Osteocyte (in vitro differentiated cells): ENCODE measurements at regions not wholly inside any gene's neighbourhood (a gene's known extent, or its start where the extent isn't known, plus 50 kb on each side); places are given as distances from the start of the nearest gene placed in this dataset.

Experiments
- DNase-seq: peaks from one replicate; pipeline ENCODE4 v3.0.0; 2021; ENCODE audit warnings: mixed read lengths; ENCODE audit not compliant: unreplicated experiment; ENCODE audit errors: extremely low spot score
- H3K27ac Mint-ChIP-seq: one replicate; pipeline ENCODE4 v1.8.0; 2021; ENCODE audit warnings: mild to moderate bottlenecking, mixed read lengths; ENCODE audit not compliant: unreplicated experiment
- H3K27me3 Mint-ChIP-seq: one replicate; pipeline ENCODE4 v1.8.0; 2021; ENCODE audit warnings: mixed read lengths; ENCODE audit not compliant: unreplicated experiment
- H3K36me3 Mint-ChIP-seq: one replicate; pipeline ENCODE4 v1.8.0; 2021; ENCODE audit warnings: mixed read lengths; ENCODE audit not compliant: unreplicated experiment
- H3K4me1 Mint-ChIP-seq: one replicate; pipeline ENCODE4 v1.8.0; 2021; ENCODE audit warnings: mixed read lengths; ENCODE audit not compliant: unreplicated experiment
- H3K4me3 Mint-ChIP-seq: one replicate; pipeline ENCODE4 v1.8.0; 2021; ENCODE audit warnings: mild to moderate bottlenecking, moderate library complexity, mixed read lengths; ENCODE audit not compliant: unreplicated experiment
- H3K9me3 Mint-ChIP-seq: one replicate; pipeline ENCODE4 v1.8.0; 2021; ENCODE audit warnings: mixed read lengths; ENCODE audit not compliant: unreplicated experiment
- TF ChIP-seq, protein P1 (sequence below): fragments of 200-600 bp; sonication (generic); IDR thresholded peaks from 2 replicates; pipeline ENCODE4 v1.5.0; 2021; ENCODE audit warnings: antibody characterized with exemption, mild to moderate bottlenecking, moderate library complexity

DNA sequence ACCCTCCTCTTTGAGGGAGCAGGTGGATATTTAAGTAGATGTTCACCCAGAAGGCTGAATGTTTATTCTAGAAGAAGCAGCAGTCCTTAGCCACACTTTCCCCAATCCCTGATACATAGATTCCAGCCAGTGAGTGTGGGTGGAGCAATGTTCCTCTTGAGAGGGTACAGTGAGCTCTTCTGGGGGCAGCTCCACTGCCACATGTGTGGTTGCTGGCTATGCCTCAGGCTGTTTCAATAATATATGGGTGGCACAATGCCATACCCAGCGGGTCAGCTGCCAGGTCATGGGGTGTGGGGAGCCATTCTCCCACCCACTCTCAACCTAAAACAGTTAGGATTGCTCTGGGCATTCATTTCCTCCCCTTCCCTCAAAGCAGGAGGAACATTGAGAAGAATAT, 61.6 kb upstream of the DAB2 start:
- peaks cover 9% of the 10 kb centered on the region for H3K9me3 Mint-ChIP-seq
- peaks cover 15% of the 10 kb centered on the region for H3K4me1 Mint-ChIP-seq
- TF ChIP-seq, protein P1, sequence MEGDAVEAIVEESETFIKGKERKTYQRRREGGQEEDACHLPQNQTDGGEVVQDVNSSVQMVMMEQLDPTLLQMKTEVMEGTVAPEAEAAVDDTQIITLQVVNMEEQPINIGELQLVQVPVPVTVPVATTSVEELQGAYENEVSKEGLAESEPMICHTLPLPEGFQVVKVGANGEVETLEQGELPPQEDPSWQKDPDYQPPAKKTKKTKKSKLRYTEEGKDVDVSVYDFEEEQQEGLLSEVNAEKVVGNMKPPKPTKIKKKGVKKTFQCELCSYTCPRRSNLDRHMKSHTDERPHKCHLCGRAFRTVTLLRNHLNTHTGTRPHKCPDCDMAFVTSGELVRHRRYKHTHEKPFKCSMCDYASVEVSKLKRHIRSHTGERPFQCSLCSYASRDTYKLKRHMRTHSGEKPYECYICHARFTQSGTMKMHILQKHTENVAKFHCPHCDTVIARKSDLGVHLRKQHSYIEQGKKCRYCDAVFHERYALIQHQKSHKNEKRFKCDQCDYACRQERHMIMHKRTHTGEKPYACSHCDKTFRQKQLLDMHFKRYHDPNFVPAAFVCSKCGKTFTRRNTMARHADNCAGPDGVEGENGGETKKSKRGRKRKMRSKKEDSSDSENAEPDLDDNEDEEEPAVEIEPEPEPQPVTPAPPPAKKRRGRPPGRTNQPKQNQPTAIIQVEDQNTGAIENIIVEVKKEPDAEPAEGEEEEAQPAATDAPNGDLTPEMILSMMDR: no peak
- H3K27ac Mint-ChIP-seq: peak overlapping the region; percentile 59
- H3K36me3 Mint-ChIP-seq: peaks cover 5% of the 10 kb centered on the region
- no peak for DNase-seq
- H3K27me3 Mint-ChIP-seq: no peaks in the 10 kb centered on the region
- H3K4me3 Mint-ChIP-seq: no peak overlapping the region

DNA sequence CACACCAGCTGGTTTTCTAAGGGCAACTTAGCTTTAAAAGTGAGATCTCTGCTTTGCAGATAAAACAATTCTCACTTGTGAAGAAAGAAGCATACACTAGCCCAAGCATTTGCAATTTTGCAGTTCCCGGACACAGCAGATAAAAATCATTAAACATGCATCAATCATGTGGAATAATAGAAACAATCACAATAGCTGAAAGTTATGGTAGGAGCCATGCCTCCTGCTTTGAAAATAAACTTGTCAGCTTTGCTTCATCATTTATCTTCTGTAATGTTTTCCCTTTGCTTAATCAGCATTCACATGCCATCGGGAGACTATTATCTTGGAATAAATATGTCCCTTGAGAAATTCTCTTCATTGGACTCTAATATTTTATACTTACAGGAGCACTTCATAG, 60.3 kb upstream of the DAB2 start:
- TF ChIP-seq, protein P1: no peak

DNA sequence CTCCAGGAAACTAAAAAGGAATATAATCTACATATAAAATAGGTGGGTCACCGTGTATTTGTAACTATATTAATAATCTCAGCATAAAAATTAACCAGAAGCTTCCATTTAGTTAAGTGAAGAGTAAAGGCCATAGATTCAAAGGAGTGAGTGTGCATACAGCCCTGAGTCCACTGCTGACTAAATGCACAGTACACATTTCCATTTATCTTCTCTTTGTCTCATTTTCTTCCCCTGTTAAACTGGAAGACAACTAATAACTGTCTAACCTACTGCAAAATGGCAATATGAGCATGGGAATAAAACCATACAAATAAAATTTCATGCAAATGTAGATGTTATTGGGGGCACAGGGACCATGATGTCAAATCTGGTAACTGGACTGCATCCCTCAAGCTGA, 59.9 kb upstream of the DAB2 start:
- Mint-ChIP-seq H3K36me3 (no peaks in the 10 kb centered on the region), H3K9me3 (peaks cover under 1% of the 10 kb centered on the region), H3K4me3 (no peak overlapping the region), H3K27me3 (no peaks in the 10 kb centered on the region), H3K4me1 (peaks cover 15% of the 10 kb centered on the region), H3K27ac (no peak overlapping the region)
- no peak for DNase-seq
- TF ChIP-seq, protein P1: no peak

More for the DNA sequence above, 60.3 kb upstream of the DAB2 start:
- no peak overlapping the region for H3K4me3 Mint-ChIP-seq
- H3K9me3 Mint-ChIP-seq: peaks cover 4% of the 10 kb centered on the region
- H3K4me1 Mint-ChIP-seq: peaks cover 15% of the 10 kb centered on the region
- H3K27ac Mint-ChIP-seq: no peak overlapping the region
- DNase-seq: no peak
- H3K27me3 Mint-ChIP-seq: no peaks in the 10 kb centered on the region
- H3K36me3 Mint-ChIP-seq: no peaks in the 10 kb centered on the region

DNA sequence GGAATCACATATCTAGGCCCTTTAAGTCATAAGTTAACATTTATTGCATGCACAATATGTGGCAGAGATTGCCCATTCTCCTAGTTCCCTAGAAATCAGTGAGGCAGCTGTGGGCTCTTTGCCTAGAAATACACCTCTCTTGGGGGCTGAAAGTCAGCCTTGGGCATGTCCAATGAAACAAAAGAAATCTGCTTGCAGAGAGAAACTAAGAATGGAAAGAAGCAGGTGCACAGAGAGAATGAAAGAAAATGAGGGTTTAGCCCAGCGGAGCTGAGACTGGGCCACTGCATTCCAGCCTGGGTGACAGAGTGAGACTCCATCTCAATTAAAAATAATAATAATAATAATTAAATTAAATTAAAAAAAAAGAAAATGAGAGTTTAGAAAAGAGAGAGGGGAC, 57.3 kb upstream of the DAB2 start:
- Mint-ChIP-seq H3K36me3 (no peaks in the 10 kb centered on the region), H3K4me3 (no peak overlapping the region), H3K27ac (no peak overlapping the region), H3K9me3 (no peaks in the 10 kb centered on the region), H3K4me1 (peaks cover 25% of the 10 kb centered on the region), H3K27me3 (no peaks in the 10 kb centered on the region)
- TF ChIP-seq, protein P1: no peak
- no peak for DNase-seq

DNA sequence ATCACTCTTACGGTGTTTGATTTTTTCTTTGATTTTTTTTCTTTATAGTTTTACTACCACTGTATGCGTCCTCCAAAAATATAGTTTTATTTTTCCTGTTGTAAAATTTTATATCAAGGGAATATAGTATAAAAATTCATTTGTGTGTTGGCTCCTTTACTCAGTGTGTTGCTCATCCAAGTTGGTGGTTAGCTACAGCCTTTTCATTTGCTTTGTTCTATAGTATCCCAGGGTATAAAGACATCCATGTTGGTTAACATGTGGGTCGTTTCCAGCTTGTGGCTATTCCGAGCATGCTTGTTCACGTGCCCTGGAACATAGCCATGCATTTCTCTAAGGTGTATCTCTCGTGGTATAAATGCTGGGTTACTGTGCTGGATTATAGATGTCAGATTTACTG, 54.8 kb upstream of the DAB2 start:
- TF ChIP-seq, protein P1: no peak
- Mint-ChIP-seq H3K9me3 (no peaks in the 10 kb centered on the region), H3K4me3 (no peak overlapping the region), H3K4me1 (peaks cover 39% of the 10 kb centered on the region), H3K36me3 (no peaks in the 10 kb centered on the region), H3K27me3 (no peaks in the 10 kb centered on the region), H3K27ac (no peak overlapping the region)
- DNase-seq: no peak
